Lower leg skin (tissue), 3 donors: ENCODE measurements at regions not wholly inside any gene's neighbourhood (a gene's known extent, or its start where the extent isn't known, plus 50 kb on each side); places are given as distances from the start of the nearest gene placed in this dataset.

ENCODE experiments used
- CTCF ChIP-seq, 3 donors: fragments of 450-650 bp; IDR thresholded peaks; one replicate each; pipeline ENCODE4 v1.5.1; 2016; ENCODE audit warnings: antibody characterized with exemption in 3 of 3, mild to moderate bottlenecking in 3 of 3, moderate library complexity in 2 of 3
- POLR2A ChIP-seq, 2 donors: fragments of 450-650 bp; IDR thresholded peaks; one replicate each; pipeline ENCODE4 v1.6.1; 2016 to 2017; ENCODE audit warnings: antibody characterized with exemption in 2 of 2, mild to moderate bottlenecking in 1 of 2, moderate library complexity in 1 of 2

DNA sequence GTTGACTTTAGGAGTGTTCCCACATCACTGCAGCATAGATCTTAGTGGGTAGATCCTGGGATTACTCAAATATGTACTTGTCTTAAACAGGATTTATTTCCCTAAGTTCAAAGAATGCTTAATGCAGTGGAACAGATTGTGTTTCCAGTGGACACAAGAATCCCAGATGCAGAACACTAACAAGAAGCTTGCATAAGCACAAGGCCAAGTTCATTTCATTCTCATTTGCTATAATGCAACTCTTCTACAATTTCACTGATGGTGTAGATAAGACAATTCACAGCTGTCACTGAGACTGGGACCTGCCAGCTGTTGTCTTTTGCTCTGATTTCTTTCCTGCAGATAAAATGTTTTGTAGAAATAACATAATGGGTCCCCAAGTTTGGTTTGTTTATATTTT is 225.6 kb downstream of the NFKBIZ start:
- TF ChIP-seq CTCF (IDR thresholded peaks at IDR 0.05) (no peak), POLR2A (IDR thresholded peaks at IDR 0.05) (no peak)
